Panc1 (cell line): ENCODE measurements at regions not wholly inside any gene's neighbourhood (a gene's known extent, or its start where the extent isn't known, plus 50 kb on each side); places are given as distances from the start of the nearest gene placed in this dataset.

Source experiments
- ATAC-seq: fragments of 200-7000 bp; cut with Tn5 transposase; 2 replicates; pipeline ENCODE4 v1.9.1; 2020; ENCODE audit warnings: mild to moderate bottlenecking, moderate library complexity
- BruUV-seq: library from RNA; stranded (reverse); fragments of 400-500 nt; replicated peaks from 2 replicates; lab custom pipeline; 2021; lab: Mats Ljungman, UMichigan
- CTCF ChIA-PET: fragments of 300-600 bp; sonication (Branson Sonifier 250); formaldehyde crosslinking; loops from one replicate; lab custom pipeline; 2022; ENCODE audit warnings: antibody characterized with exemption; lab: Charles Lee
- POLR2A ChIA-PET: fragments of 300-600 bp; sonication (Branson Sonifier 250); formaldehyde crosslinking; loops from one replicate; lab custom pipeline; 2022; ENCODE audit warnings: antibody characterized with exemption; lab: Charles Lee
- DNase-seq: peaks from one replicate; pipeline ENCODE4 v3.0.0-alpha.2; 2010; ENCODE audit warnings: low read depth, low spot score
- H3K27ac ChIP-seq: 2 replicates; pipeline ENCODE4 v1.5.1; 2011; ENCODE audit warnings: mild to moderate bottlenecking, low read length, inconsistent platforms
- H3K27me3 ChIP-seq: fragments of 200-500 bp; sonication (Bioruptor generic); 2 replicates; pipeline ENCODE4 v1.6.0; 2014; ENCODE audit warnings: low read length, inconsistent platforms; ENCODE audit not compliant: control insufficient read depth, insufficient read depth
- H3K36me3 ChIP-seq: fragments of 200-500 bp; sonication (Bioruptor generic); 2 replicates; pipeline ENCODE4 v1.5.1; 2014; ENCODE audit warnings: inconsistent platforms, mild to moderate bottlenecking, low read length, moderate library complexity; ENCODE audit not compliant: control insufficient read depth, insufficient read depth
- H3K4me1 ChIP-seq: 2 replicates; pipeline ENCODE4 v1.5.1; 2011; ENCODE audit warnings: inconsistent platforms, mild to moderate bottlenecking, low read length, moderate library complexity; ENCODE audit not compliant: control insufficient read depth, insufficient read depth
- H3K4me3 ChIP-seq, 2 experiments: 2 replicates each; pipeline ENCODE4 v1.5.1; 2011 to 2012; ENCODE audit warnings: low read depth in 2 of 2, low read length in 2 of 2, mild to moderate bottlenecking in 2 of 2, inconsistent platforms in 1 of 2, moderate library complexity in 1 of 2
- H3K9me3 ChIP-seq: fragments of 200-500 bp; sonication (Bioruptor generic); 2 replicates; pipeline ENCODE4 v1.5.1; 2014; ENCODE audit warnings: low read depth, mild to moderate bottlenecking, inconsistent platforms, low read length, moderate library complexity; ENCODE audit not compliant: control insufficient read depth, insufficient read depth
- CTCF ChIP-seq: fragments of 450-650 bp; IDR thresholded peaks from 2 replicates; pipeline ENCODE4 v1.5.1; 2017; ENCODE audit warnings: mild to moderate bottlenecking
- POLR2AphosphoS5 ChIP-seq: IDR thresholded peaks from 2 replicates; pipeline ENCODE4 v1.6.1; 2012; ENCODE audit warnings: mild to moderate bottlenecking, low read depth, low read length, moderate library complexity
- REST ChIP-seq, 2 experiments: IDR thresholded peaks; 2 replicates each; pipeline ENCODE4 v1.6.1; 2011 to 2012; ENCODE audit warnings: low read depth in 2 of 2, control low read depth in 1 of 2, low read length in 1 of 2, mild to moderate bottlenecking in 1 of 2, moderate library complexity in 1 of 2; ENCODE audit not compliant: insufficient read depth in 1 of 2
- SIN3A ChIP-seq: IDR thresholded peaks from 2 replicates; pipeline ENCODE4 v1.6.1; 2012; ENCODE audit warnings: low read depth, mild to moderate bottlenecking, low read length, moderate library complexity, borderline replicate concordance; ENCODE audit not compliant: insufficient read depth
- TCF7L2 ChIP-seq: IDR thresholded peaks from 2 replicates; pipeline ENCODE4 v1.6.1; 2011; ENCODE audit warnings: mild to moderate bottlenecking, low read depth, low read length, inconsistent platforms
- in situ Hi-C: cut with HindIII; loops from 2 replicates; pipeline ENCODE4 v1.10.0; 2016; ENCODE audit warnings: low sequenced_read_pairs, low pct_unique_long_range_greater_than_20kb
- intact Hi-C: fragments of 100-400 bp; cut with micrococcal nuclease; formaldehyde crosslinking; loops from one replicate; pipeline ENCODE4 v1.10.0; 2022; ENCODE audit not compliant: unreplicated experiment

GRCh38 chr3:94561094-94561493 is 498.2 kb downstream of the NSUN3 start:
- ATAC-seq = no peak
- TF ChIP-seq CTCF (no peak), SIN3A (no peak), TCF7L2 (no peak), REST (IDR thresholded peaks at IDR 0.05; ENCODE audit: insufficient read depth in 1 of 2, low read depth in 2 of 2, low read length in 1 of 2) (no peak), POLR2AphosphoS5 (no peak)
- in situ Hi-C loops = no loop called here

GRCh38 chr3:94564247-94564646 is 501.4 kb downstream of the NSUN3 start:
- POLR2A ChIA-PET = no interaction called here
- Histone ChIP-seq H3K4me1 (no peaks in the 10 kb centered on the region), H3K27me3 (no peaks in the 10 kb centered on the region), H3K4me3 (no peak overlapping the region), H3K36me3 (no peaks in the 10 kb centered on the region), H3K27ac (no peak overlapping the region), H3K9me3 (no peaks in the 10 kb centered on the region)
- CTCF ChIA-PET = no interaction called here
- in situ Hi-C loops (no loop called here), intact Hi-C loops (no loop called here)
- no TSS peak for BruUV-seq
- no peak for TF ChIP-seq SIN3A
- no peak for TF ChIP-seq CTCF
- DNase-seq (no peak), ATAC-seq (no peak)

More at GRCh38 chr3:94561094-94561493, 498.2 kb downstream of the NSUN3 start:
- no peak for DNase-seq
- Histone ChIP-seq H3K27me3 (no peaks in the 10 kb centered on the region), H3K4me1 (no peaks in the 10 kb centered on the region), H3K36me3 (no peaks in the 10 kb centered on the region), H3K9me3 (no peaks in the 10 kb centered on the region), H3K4me3 (no peak overlapping the region), H3K27ac (no peak overlapping the region)
- intact Hi-C loops = no loop called here
- ChIA-PET CTCF (no interaction called here), POLR2A (no interaction called here)
- BruUV-seq = no TSS peak

GRCh38 chr3:94568041-94568440 is 505.2 kb downstream of the NSUN3 start:
- ATAC-seq (no peak), DNase-seq (no peak)
- POLR2A ChIA-PET = no interaction called here
- H3K4me3 ChIP-seq = no peak overlapping the region
- TF ChIP-seq POLR2AphosphoS5 = no peak
- no peak for TF ChIP-seq SIN3A
- no peak for TF ChIP-seq REST (IDR thresholded peaks at IDR 0.05; ENCODE audit: insufficient read depth in 1 of 2, low read depth in 2 of 2, low read length in 1 of 2)
- no peak for TF ChIP-seq TCF7L2
- TF ChIP-seq CTCF = no peak
- CTCF ChIA-PET = no interaction called here
- H3K27me3 ChIP-seq = no peaks in the 10 kb centered on the region
- intact Hi-C loops = no loop called here
- BruUV-seq = no TSS peak
- no peaks in the 10 kb centered on the region for H3K36me3 ChIP-seq
- no peaks in the 10 kb centered on the region for H3K9me3 ChIP-seq
- in situ Hi-C loops = no loop called here
- H3K27ac ChIP-seq = no peak overlapping the region
- no peaks in the 10 kb centered on the region for H3K4me1 ChIP-seq
